GM23248 (cell line): ENCODE measurements at regions not wholly inside any gene's neighbourhood (a gene's known extent, or its start where the extent isn't known, plus 50 kb on each side); places are given as distances from the start of the nearest gene placed in this dataset.

ENCODE experiments used
- DNase-seq: peaks from one replicate; pipeline ENCODE4 v3.0.0-alpha.2; 2015
- H2AFZ ChIP-seq: fragments of 200-600 bp; sonication (generic); 2 replicates; pipeline ENCODE4 v1.6.1; 2016; ENCODE audit warnings: antibody characterized with exemption
- H3F3A ChIP-seq: fragments of 200-600 bp; sonication (generic); 2 replicates; pipeline ENCODE4 v1.6.1; 2016; ENCODE audit warnings: mild to moderate bottlenecking, antibody characterized with exemption, mixed run types; ENCODE audit not compliant: insufficient read depth
- H3K27ac ChIP-seq: fragments of 200-600 bp; sonication (generic); 2 replicates; pipeline ENCODE4 v1.5.1; 2016; ENCODE audit warnings: mild to moderate bottlenecking
- H3K27me3 ChIP-seq: fragments of 200-600 bp; sonication (generic); replicated peaks from 2 replicates; pipeline ENCODE4 v1.6.1; 2016; ENCODE audit warnings: mild to moderate bottlenecking; ENCODE audit not compliant: insufficient read depth
- H3K36me3 ChIP-seq: fragments of 200-600 bp; sonication (generic); 2 replicates; pipeline ENCODE4 v1.6.1; 2016; ENCODE audit warnings: low read depth, mild to moderate bottlenecking
- H3K4me1 ChIP-seq: fragments of 200-600 bp; sonication (generic); 2 replicates; pipeline ENCODE4 v1.6.1; 2016; ENCODE audit warnings: mild to moderate bottlenecking; ENCODE audit not compliant: insufficient read depth
- H3K4me2 ChIP-seq: fragments of 200-600 bp; sonication (generic); one replicate; pipeline ENCODE4 v1.6.1; 2016; ENCODE audit warnings: mild to moderate bottlenecking; ENCODE audit not compliant: unreplicated experiment
- H3K4me3 ChIP-seq: fragments of 200-600 bp; sonication (generic); 2 replicates; pipeline ENCODE4 v1.5.1; 2016; ENCODE audit warnings: mild to moderate bottlenecking
- H3K79me2 ChIP-seq: fragments of 200-600 bp; sonication (generic); 2 replicates; pipeline ENCODE4 v1.6.1; 2016; ENCODE audit warnings: mild to moderate bottlenecking; ENCODE audit not compliant: insufficient read depth
- H3K9ac ChIP-seq: fragments of 200-600 bp; sonication (generic); 2 replicates; pipeline ENCODE4 v1.6.1; 2016; ENCODE audit warnings: mild to moderate bottlenecking
- H3K9me2 ChIP-seq: fragments of 200-600 bp; sonication (generic); 2 replicates; pipeline ENCODE4 v1.6.1; 2016; ENCODE audit warnings: mixed run types, mild to moderate bottlenecking, moderate library complexity; ENCODE audit not compliant: insufficient read depth
- H3K9me3 ChIP-seq: fragments of 200-600 bp; sonication (generic); one replicate; pipeline ENCODE4 v1.6.1; 2017; ENCODE audit warnings: low read depth
- H4K20me1 ChIP-seq: fragments of 200-600 bp; sonication (generic); 2 replicates; pipeline ENCODE4 v1.6.0; 2016; ENCODE audit not compliant: insufficient read depth
- EZH2 ChIP-seq: fragments of 200-600 bp; sonication (generic); IDR thresholded peaks from 2 replicates; pipeline ENCODE4 v1.6.1; 2018; ENCODE audit warnings: antibody characterized with exemption, mild to moderate bottlenecking; ENCODE audit not compliant: insufficient read depth, poor library complexity, severe bottlenecking
- EZH2phosphoT487 ChIP-seq: fragments of 200-600 bp; sonication (generic); IDR thresholded peaks from 2 replicates; pipeline ENCODE4 v1.6.1; 2018; ENCODE audit warnings: antibody characterized with exemption, moderate library complexity, mild to moderate bottlenecking, low read depth; ENCODE audit not compliant: insufficient read depth
- WGBS, 2 experiments: methylation state at CpG; one replicate each; pipeline ENCODE4 v1.1.6; 2015 to 2017; ENCODE audit warnings: low lambda C conversion rate in 2 of 2, low coverage in 1 of 2; ENCODE audit errors: missing lambda C conversion rate in 2 of 2; 5-methylcytosine and 5-hydroxymethylcytosine counted together
- in situ Hi-C: fragments of 300-500 bp; cut with MboI; formaldehyde crosslinking; loops from 2 replicates; pipeline ENCODE4 v1.15.0; 2020

DNA sequence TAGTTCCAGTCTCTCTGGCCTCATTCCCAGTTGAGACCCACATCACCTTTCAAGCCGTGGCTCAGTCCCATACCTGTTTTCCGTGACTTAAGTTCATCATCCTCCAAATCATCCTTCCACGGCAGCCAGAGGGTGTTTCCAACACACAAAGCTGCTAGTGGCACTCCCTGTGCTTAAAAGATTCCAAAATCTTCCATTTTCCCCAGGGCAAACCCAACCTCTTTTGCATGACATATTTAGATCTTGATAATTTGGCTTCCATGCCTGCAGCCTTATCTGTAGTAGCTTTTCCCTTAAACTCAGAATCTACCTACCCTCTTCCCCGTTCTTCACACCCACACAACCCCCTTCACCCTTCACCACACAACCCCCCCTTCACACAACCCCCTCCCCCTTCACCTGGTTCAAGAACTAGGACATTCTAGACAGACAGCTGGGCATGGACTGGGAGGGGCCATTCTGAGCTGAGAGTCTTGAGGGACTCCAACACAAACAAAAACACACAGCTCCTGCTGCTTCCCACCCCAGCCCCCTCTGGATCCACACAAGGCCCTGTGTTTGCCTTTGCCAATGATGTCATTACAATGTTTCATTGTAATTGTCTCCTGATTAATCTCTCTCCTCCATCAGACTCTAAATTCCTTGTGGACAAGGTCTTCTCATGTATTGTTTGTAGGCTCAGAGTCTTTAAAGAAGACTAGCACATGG lies 268.2 kb downstream of the SH3GL2 start:
- Histone ChIP-seq H2AFZ (no peak overlapping the region), H3K36me3 (no peaks in the 10 kb centered on the region), H3K4me3 (no peak overlapping the region), H3K4me2 (no peak overlapping the region), H3K9me3 (no peaks in the 10 kb centered on the region), H3K79me2 (no peaks in the 10 kb centered on the region), H4K20me1 (no peaks in the 10 kb centered on the region), H3K9me2 (no peaks in the 10 kb centered on the region), H3K27me3 (no peaks in the 10 kb centered on the region), H3K27ac (no peak overlapping the region), H3K9ac (no peak overlapping the region), H3K4me1 (no peaks in the 10 kb centered on the region), H3F3A (no peaks in the 10 kb centered on the region)
- in situ Hi-C loops: no loop called here
- no peak for TF ChIP-seq EZH2
- no peak for TF ChIP-seq EZH2phosphoT487
- DNase-seq: no peak
- 23 to 32% methylated on average over 3 to 4 of the region's 4 CpGs for WGBS, 2 experiments

DNA sequence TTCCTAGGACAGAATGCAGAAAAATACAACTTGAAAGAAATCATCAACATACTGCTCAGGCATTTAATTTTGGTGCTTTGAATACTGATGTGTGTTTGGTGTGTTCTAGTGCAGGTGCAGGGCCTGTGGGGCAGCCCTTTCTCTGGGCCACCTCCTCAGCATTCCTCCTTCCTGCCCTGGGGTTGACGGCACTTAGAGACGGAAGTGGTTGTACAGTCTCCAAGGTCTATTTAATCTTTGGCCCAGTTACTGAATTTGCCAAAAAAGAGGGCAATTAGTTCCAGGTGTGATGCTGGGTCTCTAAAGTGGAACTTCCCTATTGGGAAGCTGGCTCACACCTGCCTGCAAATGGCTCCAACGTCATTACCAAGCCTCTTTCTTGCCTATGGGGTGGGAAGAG lies 269.0 kb downstream of the SH3GL2 start:
- Histone ChIP-seq H3K4me2 (no peak overlapping the region), H3K9ac (no peak overlapping the region)
- in situ Hi-C loops: no loop called here

DNA sequence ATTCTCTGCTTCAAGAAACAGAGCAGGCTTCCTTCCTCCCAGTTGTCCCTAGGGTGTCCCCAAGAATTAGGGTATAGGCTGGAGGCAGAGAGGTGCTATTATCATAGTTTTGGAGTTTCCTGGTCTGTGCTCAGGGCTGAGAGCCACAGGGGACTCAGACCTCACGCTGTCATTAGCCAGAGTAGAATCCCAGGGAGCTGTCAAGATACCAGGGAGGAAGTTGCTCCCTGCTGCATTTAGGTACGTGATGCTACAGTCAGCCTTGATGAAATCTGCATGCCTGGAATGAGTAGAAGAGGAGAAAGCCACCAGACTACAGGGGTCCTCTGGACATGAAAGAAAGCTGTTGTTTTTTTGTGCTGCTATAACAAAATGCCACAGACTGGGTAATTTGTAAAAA lies 273.2 kb downstream of the SH3GL2 start:
- no peak overlapping the region for H3K27ac ChIP-seq
- 21 to 38% methylated on average over 2 of the region's 2 CpGs for WGBS, 2 experiments
- no peaks in the 10 kb centered on the region for H3K4me1 ChIP-seq
- no peaks in the 10 kb centered on the region for H3K36me3 ChIP-seq
- no peak for DNase-seq
- no peak overlapping the region for H3K4me2 ChIP-seq
- no peaks in the 10 kb centered on the region for H3K9me3 ChIP-seq
- no peaks in the 10 kb centered on the region for H3K9me2 ChIP-seq
- in situ Hi-C loops: no loop called here
- no peaks in the 10 kb centered on the region for H3F3A ChIP-seq
- H2AFZ ChIP-seq: no peak overlapping the region
- H4K20me1 ChIP-seq: no peaks in the 10 kb centered on the region
- no peaks in the 10 kb centered on the region for H3K27me3 ChIP-seq
- TF ChIP-seq EZH2 (no peak), EZH2phosphoT487 (no peak)
- H3K4me3 ChIP-seq: no peak overlapping the region
- H3K79me2 ChIP-seq: no peaks in the 10 kb centered on the region
- H3K9ac ChIP-seq: no peak overlapping the region

More for the DNA sequence above, 269.0 kb downstream of the SH3GL2 start:
- Histone ChIP-seq H3K9me3 (no peaks in the 10 kb centered on the region), H3K27ac (no peak overlapping the region), H3K27me3 (no peaks in the 10 kb centered on the region), H3K36me3 (no peaks in the 10 kb centered on the region), H2AFZ (no peak overlapping the region), H4K20me1 (no peaks in the 10 kb centered on the region), H3K4me1 (no peaks in the 10 kb centered on the region), H3K4me3 (no peak overlapping the region), H3K9me2 (no peaks in the 10 kb centered on the region), H3F3A (no peaks in the 10 kb centered on the region), H3K79me2 (no peaks in the 10 kb centered on the region)
- 13 to 19% methylated on average over 3 of the region's 3 CpGs for WGBS, 2 experiments
- DNase-seq: no peak
- TF ChIP-seq EZH2 (no peak), EZH2phosphoT487 (no peak)

DNA sequence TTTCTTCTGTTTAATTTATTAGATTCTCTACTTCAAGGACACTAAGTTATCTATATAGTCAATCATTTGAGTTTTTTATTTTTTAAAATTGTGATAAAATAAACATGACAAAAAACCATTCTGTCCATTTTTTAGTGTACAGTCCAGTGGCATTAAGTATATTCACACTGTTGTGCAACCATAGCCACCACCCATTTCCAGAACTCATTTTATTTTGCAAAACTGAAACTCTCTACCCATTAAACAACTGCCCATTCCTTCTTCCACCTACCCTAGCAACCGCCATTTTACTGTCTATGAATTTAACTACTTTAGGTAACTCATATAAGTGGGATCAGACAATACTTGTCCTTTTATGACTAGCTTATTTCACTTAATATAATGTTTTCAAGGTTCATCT lies 275.6 kb downstream of the SH3GL2 start:
- in situ Hi-C loops: no loop called here
- TF ChIP-seq EZH2 (no peak), EZH2phosphoT487 (no peak)
- Histone ChIP-seq H3K27ac (no peak overlapping the region), H3K9me2 (no peaks in the 10 kb centered on the region), H3K4me3 (no peak overlapping the region), H3K4me2 (no peak overlapping the region), H3F3A (no peaks in the 10 kb centered on the region), H3K27me3 (no peaks in the 10 kb centered on the region), H3K79me2 (no peaks in the 10 kb centered on the region), H4K20me1 (no peaks in the 10 kb centered on the region), H3K4me1 (no peaks in the 10 kb centered on the region), H3K9ac (no peak overlapping the region), H3K36me3 (no peaks in the 10 kb centered on the region), H3K9me3 (no peaks in the 10 kb centered on the region), H2AFZ (no peak overlapping the region)
- 35 to 40% methylated on average over 1 of the region's 1 CpG for WGBS, 2 experiments
- no peak for DNase-seq

DNA sequence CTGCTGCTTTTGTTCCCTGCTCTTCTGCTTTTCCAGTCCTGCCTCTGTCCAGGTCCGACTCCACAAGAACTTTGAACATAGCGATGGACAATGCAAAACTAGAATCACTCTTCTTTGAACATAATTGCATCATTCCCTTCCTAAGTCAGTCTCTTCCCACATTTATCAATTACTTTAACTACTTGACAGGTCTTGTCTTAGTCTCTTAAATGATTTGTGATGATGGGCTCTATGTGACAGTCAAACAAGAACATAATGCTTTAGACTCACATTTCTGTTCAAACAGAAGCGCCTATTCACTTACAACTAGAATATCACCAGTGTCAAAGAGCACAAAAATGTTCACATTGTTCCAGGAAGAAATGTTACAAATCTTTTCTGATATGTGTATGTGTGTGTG lies 278.1 kb downstream of the SH3GL2 start:
- Histone ChIP-seq H3K27ac (no peak overlapping the region), H3K79me2 (no peaks in the 10 kb centered on the region), H3K9me3 (no peaks in the 10 kb centered on the region), H2AFZ (no peak overlapping the region), H3K9ac (no peak overlapping the region), H3K36me3 (no peaks in the 10 kb centered on the region), H3K4me3 (no peak overlapping the region), H3K27me3 (no peaks in the 10 kb centered on the region), H3K9me2 (no peaks in the 10 kb centered on the region), H4K20me1 (no peaks in the 10 kb centered on the region), H3K4me2 (no peak overlapping the region), H3K4me1 (no peaks in the 10 kb centered on the region), H3F3A (no peaks in the 10 kb centered on the region)
- WGBS, 2 experiments: 64 to 66% methylated on average over 3 of the region's 3 CpGs
- DNase-seq: no peak
- in situ Hi-C loops: no loop called here
- TF ChIP-seq EZH2phosphoT487: no peak
- TF ChIP-seq EZH2: no peak
